HG03354 (cell line): ENCODE measurements at regions not wholly inside any gene's neighbourhood (a gene's known extent, or its start where the extent isn't known, plus 50 kb on each side); places are given as distances from the start of the nearest gene placed in this dataset.
"Not testable (repeated sequence)": the region's sequence is repeated elsewhere in the genome, so short reads cannot be mapped to it uniquely, and the experiment has no call there.

Experiments used
- ATAC-seq: cut with Tn5 transposase; IDR thresholded peaks from one replicate; pipeline ENCODE4 v1.9.1; 2021; ENCODE audit warnings: mild to moderate bottlenecking; ENCODE audit not compliant: unreplicated experiment, poor library complexity, severe bottlenecking

DNA sequence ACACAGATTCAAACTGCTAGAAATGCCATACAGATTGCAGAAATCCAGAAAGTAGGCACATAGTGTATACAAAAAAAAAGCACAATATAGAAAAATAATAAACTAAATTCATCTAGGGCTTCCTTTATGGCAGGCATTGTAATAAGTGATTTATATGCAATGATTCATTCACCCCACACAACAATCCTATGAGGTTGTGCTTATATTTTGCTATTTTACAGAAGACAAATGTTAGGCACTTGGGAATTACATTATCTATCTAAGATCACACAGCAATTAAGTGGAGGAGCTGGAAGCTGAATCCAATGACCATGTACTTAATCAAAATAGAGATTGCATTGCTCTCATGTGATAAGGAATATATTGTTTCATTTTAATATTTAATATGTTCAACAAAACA is 225.7 kb upstream of the KCNK2 start:
- no peak for ATAC-seq

DNA sequence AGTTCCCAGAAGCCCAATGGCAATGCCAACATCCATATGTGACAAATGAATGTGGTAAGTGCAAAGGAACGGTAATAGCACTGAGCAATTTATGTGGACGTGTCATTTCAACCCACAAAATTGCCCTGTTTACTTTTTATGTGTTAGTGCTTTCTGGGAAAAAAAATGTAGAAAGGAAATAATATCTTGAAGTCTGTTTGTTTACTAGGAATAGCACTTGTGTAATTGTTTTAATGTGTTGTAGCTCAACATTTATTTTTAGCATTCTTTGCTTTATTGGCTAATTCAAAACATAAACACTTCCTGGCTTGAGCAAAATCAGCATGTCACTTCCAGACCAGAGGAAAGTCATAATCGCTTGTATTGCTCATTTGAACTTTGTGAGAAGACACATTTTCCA is 224.8 kb upstream of the KCNK2 start:
- no peak for ATAC-seq

GRCh38 chr1:214859647-214860046 is 222.9 kb upstream of the KCNK2 start:
- ATAC-seq, result no peak

DNA sequence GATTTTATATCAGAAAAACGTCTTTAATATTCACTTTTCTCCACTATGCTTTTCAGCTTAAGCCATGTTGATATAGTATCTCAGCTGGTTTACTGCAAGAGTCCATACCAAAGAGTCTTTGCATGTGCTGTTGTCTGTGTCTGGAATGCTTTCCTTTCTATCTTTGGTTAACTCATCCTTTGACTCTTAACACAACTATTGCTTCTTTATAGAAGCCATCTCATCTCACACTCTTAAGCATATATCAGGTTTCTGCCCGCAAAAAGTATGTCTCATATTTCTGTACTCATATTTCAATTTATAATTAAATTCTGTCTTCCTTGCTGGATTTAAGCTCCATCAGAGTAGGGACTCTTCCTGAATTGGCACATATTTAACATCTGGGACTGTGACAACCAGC is 220.9 kb upstream of the KCNK2 start:
- no peak for ATAC-seq

GRCh38 chr1:214862421-214862820 is 220.1 kb upstream of the KCNK2 start:
- ATAC-seq, result no peak

DNA sequence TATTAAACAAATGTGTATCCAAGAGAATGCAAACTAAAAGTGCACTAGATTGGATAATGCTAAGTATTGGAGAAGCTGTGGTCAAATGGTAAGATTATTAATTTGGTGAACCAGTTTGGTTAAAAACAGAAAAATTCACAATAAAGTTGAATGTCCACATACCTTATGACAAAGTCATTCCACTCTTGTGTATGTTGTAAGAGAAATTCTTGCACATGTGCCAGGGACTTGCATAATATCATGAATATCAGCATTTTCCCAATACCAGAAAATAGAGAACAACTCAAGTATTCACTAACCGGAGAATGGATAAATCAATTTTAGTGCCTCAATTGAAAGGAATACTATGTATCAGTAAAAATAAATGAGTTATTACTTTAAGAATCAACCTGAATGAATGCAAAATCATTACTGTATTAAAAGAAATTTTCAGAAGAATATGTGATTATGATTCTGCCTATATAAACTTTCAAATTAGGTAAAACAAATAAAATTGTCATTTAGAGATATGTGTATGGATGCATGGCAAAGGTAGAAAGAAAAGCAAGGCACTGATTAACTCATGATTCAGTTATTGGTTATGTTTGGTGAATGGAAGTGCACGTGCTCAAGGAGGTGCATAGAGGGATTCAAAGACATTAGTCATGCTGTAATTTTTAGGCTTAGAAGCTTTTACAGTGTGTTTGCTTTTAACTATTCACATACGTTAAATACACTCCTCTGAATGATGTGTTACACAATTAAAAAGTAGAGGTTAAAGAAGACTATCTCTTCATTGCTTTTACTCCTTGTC is 217.4 kb upstream of the KCNK2 start:
- no peak for ATAC-seq

DNA sequence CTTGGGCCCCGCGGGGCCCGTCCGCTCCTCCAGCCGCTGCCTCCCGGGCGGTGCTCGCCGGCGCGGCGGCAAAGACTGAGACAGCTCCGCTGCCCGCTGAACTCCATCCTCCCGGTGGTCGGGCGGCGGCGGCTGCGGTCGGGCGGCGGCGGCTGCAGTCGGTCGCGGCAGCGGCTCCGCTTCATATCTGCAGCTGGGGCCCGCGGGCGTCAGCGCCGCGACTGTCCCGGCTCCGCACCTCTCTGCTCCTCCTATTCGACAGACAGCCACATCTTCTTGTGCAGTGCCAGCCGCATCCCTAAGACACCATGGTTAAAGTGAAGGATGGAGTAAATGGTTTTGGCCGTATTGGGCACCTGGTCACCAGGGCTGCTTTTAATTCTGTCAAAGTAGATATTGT is 212.1 kb upstream of the KCNK2 start:
- not testable (repeated sequence) for ATAC-seq

DNA sequence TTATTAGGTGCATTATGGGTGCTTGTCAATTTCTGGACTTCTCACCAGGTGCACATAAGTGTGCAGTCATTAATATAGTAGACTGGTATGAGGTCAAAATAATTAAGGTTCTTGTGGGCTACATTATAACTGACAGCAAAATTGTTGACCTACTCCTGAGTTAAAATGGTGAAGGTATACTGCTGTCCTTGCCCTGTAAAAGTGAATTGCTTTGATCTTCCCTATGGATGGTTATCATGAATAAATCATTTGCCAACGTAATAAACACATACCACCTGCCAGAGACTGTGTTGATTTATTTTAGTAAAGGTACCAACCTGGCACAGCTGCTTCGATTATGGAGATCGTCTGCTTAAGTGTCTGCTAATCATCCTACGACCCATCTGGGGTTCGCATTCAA is 201.6 kb upstream of the KCNK2 start:
- no peak for ATAC-seq

DNA sequence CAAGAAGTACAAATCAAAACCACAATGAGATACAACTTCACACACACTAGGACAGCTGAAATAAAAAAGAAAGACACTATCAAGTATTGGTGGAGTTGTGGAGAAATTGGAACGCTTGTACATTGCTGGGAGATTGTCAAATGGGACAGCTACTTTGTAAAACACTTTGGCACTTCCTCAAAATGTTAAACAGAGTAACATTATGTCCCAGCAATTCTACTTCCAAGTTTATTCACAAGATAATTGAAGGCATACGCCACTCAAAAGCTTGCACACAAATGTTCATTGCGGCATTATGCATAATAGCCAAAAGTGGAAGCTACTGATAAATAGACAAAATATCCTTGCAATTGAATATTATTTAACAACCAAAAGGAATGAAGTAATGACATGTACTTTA is 199.9 kb upstream of the KCNK2 start:
- no peak for ATAC-seq

- no peak for ATAC-seq
Observed at GRCh38 chr1:214895011-214895600, 187.4 kb upstream of the KCNK2 start.

GRCh38 chr1:214896921-214897320 is 185.6 kb upstream of the KCNK2 start:
- ATAC-seq, result no peak

GRCh38 chr1:214897581-214897980 is 185.0 kb upstream of the KCNK2 start:
- no peak for ATAC-seq

DNA sequence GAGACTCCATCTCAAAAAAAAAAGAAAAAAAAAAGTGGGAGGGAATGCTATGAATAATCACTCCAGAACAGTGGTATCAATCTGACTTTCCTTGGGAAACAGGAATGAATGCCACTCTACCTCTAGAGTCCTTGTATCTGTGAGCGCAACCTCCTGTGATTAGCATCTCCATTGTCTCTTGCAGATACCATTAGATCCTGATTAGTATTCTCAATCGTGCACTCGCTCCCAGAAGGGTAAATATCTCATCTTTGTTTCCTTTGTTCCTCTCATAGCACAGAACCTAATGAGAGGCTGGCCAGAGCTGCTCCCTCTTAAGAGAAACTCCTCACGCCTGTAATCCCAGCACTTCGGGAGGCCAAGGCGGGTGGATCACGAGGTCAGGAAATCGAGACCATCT is 184.4 kb upstream of the KCNK2 start:
- no peak for ATAC-seq

DNA sequence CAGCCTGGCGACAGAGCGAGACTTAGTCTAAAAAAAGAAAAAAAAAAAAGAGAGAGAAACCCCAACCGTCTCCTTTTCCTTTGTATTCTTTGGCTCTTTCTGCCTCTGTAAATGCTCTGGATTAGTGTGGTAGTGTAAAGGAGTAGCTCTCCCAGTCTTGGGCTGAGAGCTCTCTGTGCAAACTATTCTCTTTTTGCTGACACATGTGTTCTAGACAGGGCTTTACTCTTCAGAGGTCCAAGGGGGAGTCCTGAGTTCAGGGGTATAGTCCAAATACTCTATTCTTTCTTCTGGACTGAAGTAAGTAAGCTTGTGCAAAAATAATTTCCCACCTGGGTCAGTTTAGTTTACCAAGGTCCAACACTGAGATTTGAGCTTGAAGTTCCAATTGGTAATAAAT is 183.8 kb upstream of the KCNK2 start:
- no peak for ATAC-seq

DNA sequence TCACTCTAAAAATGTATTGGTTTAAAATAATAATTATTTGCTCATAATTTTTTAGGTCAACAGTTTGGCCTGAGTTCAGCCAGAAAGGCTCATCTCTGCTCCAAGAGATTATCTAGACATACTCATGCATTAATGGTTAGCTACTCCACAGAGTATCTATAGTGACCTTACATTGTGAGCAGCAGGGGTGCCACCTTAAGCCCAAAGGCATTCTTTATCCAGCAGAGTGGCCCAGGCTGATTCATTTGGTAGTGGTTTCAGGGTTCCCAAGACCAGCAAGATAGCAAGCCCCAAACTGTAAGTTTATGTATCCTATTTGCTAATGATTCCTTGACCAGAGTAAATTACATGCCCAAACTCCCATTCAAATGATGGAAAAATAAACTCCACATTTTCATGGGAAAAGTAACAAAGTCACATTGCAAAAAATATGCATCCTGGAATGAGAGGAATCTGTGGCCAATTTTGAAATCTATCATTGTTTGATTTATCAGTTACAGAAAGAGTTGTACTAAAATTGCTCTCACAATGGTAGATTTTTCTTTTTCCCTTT is 182.6 kb upstream of the KCNK2 start:
- no peak for ATAC-seq

GRCh38 chr1:214900590-214900989 is 181.9 kb upstream of the KCNK2 start:
- ATAC-seq, result no peak

DNA sequence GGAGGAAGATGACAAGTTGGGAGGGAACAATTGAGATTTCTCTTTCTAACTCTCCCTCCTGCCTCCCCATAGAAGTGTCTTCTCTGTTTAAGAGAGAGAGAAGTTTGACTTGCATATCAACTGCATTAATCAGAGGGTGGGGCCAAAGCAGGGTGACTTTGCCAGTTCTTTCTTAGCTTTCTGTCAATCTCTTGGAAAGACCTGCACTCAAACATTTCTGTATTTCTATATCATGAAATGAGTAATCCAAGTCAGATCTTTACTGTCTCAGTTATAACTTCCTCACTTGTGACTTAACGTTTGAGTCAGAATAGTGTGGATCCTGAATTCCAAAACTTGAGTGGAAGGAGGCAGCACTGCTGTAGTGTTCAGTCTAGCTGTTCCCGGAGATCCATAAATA is 180.8 kb upstream of the KCNK2 start:
- ATAC-seq, result no peak

DNA sequence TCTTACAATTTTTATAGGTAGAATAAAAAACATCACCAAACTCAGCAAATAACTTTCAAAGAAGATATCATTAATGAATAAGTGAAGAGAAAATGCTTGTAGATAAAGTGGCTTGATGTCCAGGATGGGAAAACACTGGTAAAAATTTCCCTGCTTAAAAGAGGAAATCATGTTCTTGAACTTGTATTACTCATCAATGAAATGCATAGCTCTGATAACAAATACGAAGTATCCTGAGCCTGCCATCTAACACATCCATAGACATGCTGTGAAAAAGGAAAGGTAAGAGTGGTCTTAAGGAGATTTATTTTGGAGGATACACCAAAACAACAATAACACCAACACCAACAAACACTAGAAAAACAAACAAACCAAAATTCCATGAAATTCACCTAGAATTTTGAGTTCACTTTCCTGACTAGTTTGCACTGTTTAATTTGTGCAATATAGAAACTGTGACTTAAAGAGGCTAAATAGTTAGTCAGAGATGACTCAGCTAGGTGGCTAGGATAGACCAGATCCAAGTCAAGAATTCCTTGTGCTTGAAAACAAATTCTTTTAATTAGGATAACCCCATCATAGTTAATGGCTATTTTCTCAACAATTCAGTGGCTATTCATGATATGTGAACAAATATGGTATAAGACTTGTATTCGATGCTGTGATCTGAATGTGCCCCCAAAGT is 179.8 kb upstream of the KCNK2 start:
- no peak for ATAC-seq

- no peak for ATAC-seq
Observed at GRCh38 chr1:214912127-214912526, 170.4 kb upstream of the KCNK2 start.

GRCh38 chr1:214913966-214914365 is 168.6 kb upstream of the KCNK2 start:
- ATAC-seq, result no peak

GRCh38 chr1:214917081-214917635 is 165.4 kb upstream of the KCNK2 start:
- no peak for ATAC-seq
